ENCODE measurements at regions not wholly inside any gene's neighbourhood (a gene's known extent, or its start where the extent isn't known, plus 50 kb on each side); places are given as distances from the start of the nearest gene placed in this dataset.

GRCh38 chr18:41315134-41315533 is 639.9 kb upstream of the PIK3C3 start:
- Mint-ChIP-seq H3K4me3 (no peak overlapping the region), H3K9me3 (peaks cover 19% of the 10 kb centered on the region), H3K27ac (ENCODE audit: low read depth) (no peak overlapping the region), H3K27me3 (no peaks in the 10 kb centered on the region), H3K4me1 (no peaks in the 10 kb centered on the region), H3K36me3 (ENCODE audit: insufficient read depth) (no peaks in the 10 kb centered on the region)
- DNase-seq (ENCODE audit: low spot score in 2 of 2), result no peak
- ATAC-seq (replicated peaks; ENCODE audit: extremely low read depth, poor library complexity, severe bottlenecking), result no peak

GRCh38 chr18:41311571-41312547 is 643.2 kb upstream of the PIK3C3 start:
- no peaks in the 10 kb centered on the region for H3K36me3 Mint-ChIP-seq (ENCODE audit: insufficient read depth)
- no peaks in the 10 kb centered on the region for H3K4me1 Mint-ChIP-seq
- DNase-seq (ENCODE audit: low spot score in 2 of 2) (no peak), ATAC-seq (replicated peaks; ENCODE audit: extremely low read depth, poor library complexity, severe bottlenecking) (no peak)
- peaks cover 15% of the 10 kb centered on the region for H3K9me3 Mint-ChIP-seq
- H3K27me3 Mint-ChIP-seq, result no peaks in the 10 kb centered on the region
- no peak overlapping the region for H3K4me3 Mint-ChIP-seq
- no peak overlapping the region for H3K27ac Mint-ChIP-seq (ENCODE audit: low read depth)

- H3K9me3 Mint-ChIP-seq, result peaks cover 18% of the 10 kb centered on the region
- H3K27ac Mint-ChIP-seq (ENCODE audit: low read depth), result no peak overlapping the region
- H3K36me3 Mint-ChIP-seq (ENCODE audit: insufficient read depth), result no peaks in the 10 kb centered on the region
- H3K4me1 Mint-ChIP-seq, result no peaks in the 10 kb centered on the region
- ATAC-seq (replicated peaks; ENCODE audit: extremely low read depth, poor library complexity, severe bottlenecking) (no peak), DNase-seq (ENCODE audit: low spot score in 2 of 2) (no peak)
- no peak overlapping the region for H3K4me3 Mint-ChIP-seq
- H3K27me3 Mint-ChIP-seq, result no peaks in the 10 kb centered on the region
Observed at GRCh38 chr18:41297740-41298139, 657.3 kb upstream of the PIK3C3 start.

GRCh38 chr18:41269294-41269693 is 685.7 kb upstream of the PIK3C3 start:
- ATAC-seq (replicated peaks; ENCODE audit: extremely low read depth, poor library complexity, severe bottlenecking) (no peak), DNase-seq (ENCODE audit: low spot score in 2 of 2) (no peak)
- Mint-ChIP-seq H3K27me3 (no peaks in the 10 kb centered on the region), H3K27ac (ENCODE audit: low read depth) (no peak overlapping the region), H3K4me3 (no peak overlapping the region), H3K9me3 (peaks cover 19% of the 10 kb centered on the region), H3K36me3 (ENCODE audit: insufficient read depth) (no peaks in the 10 kb centered on the region), H3K4me1 (no peaks in the 10 kb centered on the region)

GRCh38 chr18:41268271-41268670 is 686.8 kb upstream of the PIK3C3 start:
- ATAC-seq (replicated peaks; ENCODE audit: extremely low read depth, poor library complexity, severe bottlenecking), result no peak
- no peaks in the 10 kb centered on the region for H3K36me3 Mint-ChIP-seq (ENCODE audit: insufficient read depth)
- H3K4me1 Mint-ChIP-seq, result no peaks in the 10 kb centered on the region
- peaks cover 18% of the 10 kb centered on the region for H3K9me3 Mint-ChIP-seq
- no peak for DNase-seq (ENCODE audit: low spot score in 2 of 2)
- no peak overlapping the region for H3K4me3 Mint-ChIP-seq
- H3K27ac Mint-ChIP-seq (ENCODE audit: low read depth), result no peak overlapping the region
- no peaks in the 10 kb centered on the region for H3K27me3 Mint-ChIP-seq

GRCh38 chr18:41266616-41267015 is 688.4 kb upstream of the PIK3C3 start:
- no peaks in the 10 kb centered on the region for H3K4me1 Mint-ChIP-seq
- peaks cover 5% of the 10 kb centered on the region for H3K36me3 Mint-ChIP-seq (ENCODE audit: insufficient read depth)
- DNase-seq (ENCODE audit: low spot score in 2 of 2) (no peak), ATAC-seq (replicated peaks; ENCODE audit: extremely low read depth, poor library complexity, severe bottlenecking) (no peak)
- no peaks in the 10 kb centered on the region for H3K27me3 Mint-ChIP-seq
- no peak overlapping the region for H3K27ac Mint-ChIP-seq (ENCODE audit: low read depth)
- H3K9me3 Mint-ChIP-seq, result peaks cover 29% of the 10 kb centered on the region
- H3K4me3 Mint-ChIP-seq, result no peak overlapping the region

GRCh38 chr18:41266204-41266603 is 688.8 kb upstream of the PIK3C3 start:
- no peaks in the 10 kb centered on the region for H3K4me1 Mint-ChIP-seq
- H3K27me3 Mint-ChIP-seq, result no peaks in the 10 kb centered on the region
- ATAC-seq (replicated peaks; ENCODE audit: extremely low read depth, poor library complexity, severe bottlenecking) (no peak), DNase-seq (ENCODE audit: low spot score in 2 of 2) (no peak)
- H3K9me3 Mint-ChIP-seq, result peaks cover 29% of the 10 kb centered on the region
- peaks cover 5% of the 10 kb centered on the region for H3K36me3 Mint-ChIP-seq (ENCODE audit: insufficient read depth)
- no peak overlapping the region for H3K27ac Mint-ChIP-seq (ENCODE audit: low read depth)
- no peak overlapping the region for H3K4me3 Mint-ChIP-seq

- no peak overlapping the region for H3K27ac Mint-ChIP-seq (ENCODE audit: low read depth)
- peaks cover 23% of the 10 kb centered on the region for H3K9me3 Mint-ChIP-seq
- H3K36me3 Mint-ChIP-seq (ENCODE audit: insufficient read depth), result peaks cover 5% of the 10 kb centered on the region
- no peak for DNase-seq (ENCODE audit: low spot score in 2 of 2)
- no peak overlapping the region for H3K4me3 Mint-ChIP-seq
- H3K27me3 Mint-ChIP-seq, result no peaks in the 10 kb centered on the region
- ATAC-seq (replicated peaks; ENCODE audit: extremely low read depth, poor library complexity, severe bottlenecking), result no peak
- no peaks in the 10 kb centered on the region for H3K4me1 Mint-ChIP-seq
Observed at GRCh38 chr18:41265047-41265446, 690.0 kb upstream of the PIK3C3 start.

- no peak overlapping the region for H3K27ac Mint-ChIP-seq (ENCODE audit: low read depth)
- H3K4me3 Mint-ChIP-seq, result no peak overlapping the region
- no peak for ATAC-seq (replicated peaks; ENCODE audit: extremely low read depth, poor library complexity, severe bottlenecking)
- peaks cover 5% of the 10 kb centered on the region for H3K36me3 Mint-ChIP-seq (ENCODE audit: insufficient read depth)
- no peaks in the 10 kb centered on the region for H3K4me1 Mint-ChIP-seq
- no peaks in the 10 kb centered on the region for H3K27me3 Mint-ChIP-seq
- H3K9me3 Mint-ChIP-seq, result peaks cover 29% of the 10 kb centered on the region
- DNase-seq (ENCODE audit: low spot score in 2 of 2), result no peak
Observed at GRCh38 chr18:41263956-41264355, 691.1 kb upstream of the PIK3C3 start.

- no peak overlapping the region for H3K27ac Mint-ChIP-seq (ENCODE audit: low read depth)
- ATAC-seq (replicated peaks; ENCODE audit: extremely low read depth, poor library complexity, severe bottlenecking), result no peak
- no peaks in the 10 kb centered on the region for H3K4me1 Mint-ChIP-seq
- no peak for DNase-seq (ENCODE audit: low spot score in 2 of 2)
- H3K27me3 Mint-ChIP-seq, result no peaks in the 10 kb centered on the region
- H3K36me3 Mint-ChIP-seq (ENCODE audit: insufficient read depth), result peaks cover 5% of the 10 kb centered on the region
- peaks cover 31% of the 10 kb centered on the region for H3K9me3 Mint-ChIP-seq
- H3K4me3 Mint-ChIP-seq, result no peak overlapping the region
Observed at GRCh38 chr18:41262688-41263087, 692.3 kb upstream of the PIK3C3 start.

GRCh38 chr18:41244591-41245037 is 710.4 kb upstream of the PIK3C3 start:
- ATAC-seq (replicated peaks; ENCODE audit: extremely low read depth, poor library complexity, severe bottlenecking) (no peak), DNase-seq (ENCODE audit: low spot score in 2 of 2) (no peak)
- Mint-ChIP-seq H3K36me3 (ENCODE audit: insufficient read depth) (peaks cover 1% of the 10 kb centered on the region), H3K27ac (ENCODE audit: low read depth) (no peak overlapping the region), H3K4me1 (no peaks in the 10 kb centered on the region), H3K27me3 (no peaks in the 10 kb centered on the region), H3K9me3 (peaks cover 21% of the 10 kb centered on the region), H3K4me3 (no peak overlapping the region)

- no peak overlapping the region for H3K27ac Mint-ChIP-seq (ENCODE audit: low read depth)
Observed at GRCh38 chr18:41237317-41237716, 717.7 kb upstream of the PIK3C3 start.

GRCh38 chr18:41231681-41232080 is 723.4 kb upstream of the PIK3C3 start:
- H3K27ac Mint-ChIP-seq (ENCODE audit: low read depth), result no peak overlapping the region
- no peaks in the 10 kb centered on the region for H3K36me3 Mint-ChIP-seq (ENCODE audit: insufficient read depth)
- H3K4me3 Mint-ChIP-seq, result no peak overlapping the region
- no peak for ATAC-seq (replicated peaks; ENCODE audit: extremely low read depth, poor library complexity, severe bottlenecking)
- peaks cover 15% of the 10 kb centered on the region for H3K9me3 Mint-ChIP-seq
- DNase-seq (ENCODE audit: low spot score in 2 of 2), result no peak
- no peaks in the 10 kb centered on the region for H3K27me3 Mint-ChIP-seq
- no peaks in the 10 kb centered on the region for H3K4me1 Mint-ChIP-seq

More at GRCh38 chr18:41237317-41237716, 717.7 kb upstream of the PIK3C3 start:
- Mint-ChIP-seq H3K9me3 (peaks cover 25% of the 10 kb centered on the region), H3K36me3 (ENCODE audit: insufficient read depth) (no peaks in the 10 kb centered on the region), H3K4me1 (no peaks in the 10 kb centered on the region), H3K4me3 (no peak overlapping the region), H3K27me3 (no peaks in the 10 kb centered on the region)
- DNase-seq (ENCODE audit: low spot score in 2 of 2) (no peak), ATAC-seq (replicated peaks; ENCODE audit: extremely low read depth, poor library complexity, severe bottlenecking) (no peak)

Data from central memory CD8-positive, alpha-beta T cell (primary cell).